GM21825 (cell line): ENCODE measurements at regions not wholly inside any gene's neighbourhood (a gene's known extent, or its start where the extent isn't known, plus 50 kb on each side); places are given as distances from the start of the nearest gene placed in this dataset.

Source experiments
- ATAC-seq: cut with Tn5 transposase; IDR thresholded peaks from one replicate; pipeline ENCODE4 v1.9.1; 2021; ENCODE audit warnings: mild to moderate bottlenecking, moderate library complexity; ENCODE audit not compliant: unreplicated experiment

DNA sequence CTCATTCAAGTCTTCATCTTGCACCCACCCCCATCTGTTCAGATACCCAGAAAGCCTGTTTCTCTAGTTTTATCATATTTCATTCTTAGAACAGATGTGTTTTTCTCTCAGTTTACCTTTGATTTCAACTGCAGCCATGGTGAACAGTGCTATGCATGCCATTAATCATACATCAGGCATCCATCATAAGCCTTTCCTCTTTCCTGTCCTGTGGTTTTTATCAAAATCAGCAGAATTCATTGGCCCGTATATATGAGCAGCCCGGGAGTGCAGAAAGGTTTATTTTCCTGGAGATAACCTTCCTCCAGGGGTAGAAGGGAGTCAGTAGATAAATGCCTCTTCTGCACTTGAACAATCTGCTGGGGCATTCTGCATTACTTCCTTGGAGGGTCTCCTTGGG, 65.7 kb downstream of the IL21 start:
- ATAC-seq: no peak

DNA sequence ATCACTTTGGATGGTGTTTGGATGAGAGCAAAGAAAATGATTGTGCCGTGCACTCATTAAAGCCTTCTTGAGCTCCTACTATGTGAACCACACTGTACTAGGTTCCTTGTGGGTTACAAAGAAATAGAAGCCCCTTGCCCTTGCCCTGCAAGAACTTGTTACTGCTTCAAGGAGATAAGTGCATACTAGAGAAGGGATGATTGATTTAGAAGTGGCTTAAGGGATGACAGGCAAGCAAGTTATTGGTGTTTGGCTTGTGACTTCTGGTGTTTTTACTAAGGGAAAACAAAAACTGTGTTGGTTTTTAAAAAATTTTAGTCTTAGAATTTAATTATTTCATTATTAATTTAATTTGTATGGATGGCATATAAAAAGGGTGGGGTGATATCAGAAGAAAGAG, 67.4 kb downstream of the IL21 start:
- ATAC-seq: no peak

DNA sequence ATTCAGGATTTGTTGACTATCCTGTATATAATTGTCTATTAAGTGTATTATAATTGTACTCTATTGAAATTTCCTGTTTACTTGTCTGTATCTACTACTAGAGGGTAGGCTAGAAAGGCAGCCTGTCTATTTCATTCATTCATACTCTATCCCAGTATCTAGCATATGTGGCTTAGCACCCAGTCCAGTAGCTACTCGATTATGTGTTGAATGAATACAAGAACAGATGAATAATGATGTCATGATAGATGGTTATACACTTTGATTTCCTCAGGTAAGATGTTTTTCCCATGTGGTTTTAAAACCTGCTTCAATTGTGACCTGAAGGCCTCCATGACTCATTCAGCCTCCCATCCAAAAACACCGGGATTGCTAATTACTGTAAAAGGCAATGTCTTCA, 68.0 kb downstream of the IL21 start:
- ATAC-seq: no peak

DNA sequence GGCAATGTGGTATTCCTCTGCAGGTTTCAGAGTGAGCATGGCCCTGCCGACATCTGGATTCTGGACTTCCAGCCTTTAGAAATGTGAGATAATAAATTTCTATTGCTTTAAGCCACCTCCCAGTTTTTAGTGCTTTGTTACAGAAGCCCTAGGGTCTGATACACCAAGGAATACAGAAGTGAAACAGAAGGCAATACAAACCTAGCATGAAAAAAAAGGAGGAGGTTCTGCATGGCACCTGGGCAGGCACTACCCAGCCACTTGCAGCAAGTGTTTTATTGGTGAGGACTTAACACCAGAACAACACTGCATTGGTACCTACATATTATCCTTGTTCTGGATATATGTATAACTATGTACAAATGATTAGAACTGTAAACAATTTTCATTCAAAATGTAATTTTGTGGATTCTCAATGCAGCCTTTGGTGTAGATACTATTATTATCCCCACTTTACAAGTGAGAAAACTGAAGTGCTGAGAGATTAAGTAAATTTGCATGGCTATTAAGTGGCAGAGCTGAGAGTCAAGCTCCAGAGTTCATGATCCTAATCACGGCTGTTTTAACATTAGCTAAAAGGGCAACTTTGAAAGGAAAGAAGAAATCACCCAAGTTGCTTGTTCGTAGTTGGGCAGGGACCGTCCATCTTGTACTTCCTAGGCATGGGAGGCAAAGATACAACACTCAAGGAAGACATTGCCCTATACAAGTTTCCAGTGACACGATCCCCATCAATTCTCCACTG, 71.8 kb downstream of the IL21 start:
- no peak for ATAC-seq

DNA sequence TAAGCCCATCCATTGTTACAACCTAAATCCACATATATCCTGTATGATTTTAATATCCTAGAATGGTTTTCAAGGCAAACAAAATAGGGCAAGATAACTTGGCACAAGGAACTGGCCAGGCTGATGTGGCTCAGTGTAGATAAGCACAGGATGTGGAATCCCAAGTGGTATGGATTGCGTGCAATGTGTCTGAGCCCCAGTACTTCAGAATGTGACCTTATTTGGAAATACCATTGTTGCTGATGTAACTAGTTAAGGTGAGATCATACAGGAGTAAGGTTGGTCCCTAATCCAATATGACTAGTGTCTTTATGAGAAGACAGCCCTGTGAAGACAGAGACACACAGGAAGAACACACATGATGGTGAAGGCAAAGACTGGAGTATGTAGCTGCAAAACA, 72.4 kb downstream of the IL21 start:
- no peak for ATAC-seq

DNA sequence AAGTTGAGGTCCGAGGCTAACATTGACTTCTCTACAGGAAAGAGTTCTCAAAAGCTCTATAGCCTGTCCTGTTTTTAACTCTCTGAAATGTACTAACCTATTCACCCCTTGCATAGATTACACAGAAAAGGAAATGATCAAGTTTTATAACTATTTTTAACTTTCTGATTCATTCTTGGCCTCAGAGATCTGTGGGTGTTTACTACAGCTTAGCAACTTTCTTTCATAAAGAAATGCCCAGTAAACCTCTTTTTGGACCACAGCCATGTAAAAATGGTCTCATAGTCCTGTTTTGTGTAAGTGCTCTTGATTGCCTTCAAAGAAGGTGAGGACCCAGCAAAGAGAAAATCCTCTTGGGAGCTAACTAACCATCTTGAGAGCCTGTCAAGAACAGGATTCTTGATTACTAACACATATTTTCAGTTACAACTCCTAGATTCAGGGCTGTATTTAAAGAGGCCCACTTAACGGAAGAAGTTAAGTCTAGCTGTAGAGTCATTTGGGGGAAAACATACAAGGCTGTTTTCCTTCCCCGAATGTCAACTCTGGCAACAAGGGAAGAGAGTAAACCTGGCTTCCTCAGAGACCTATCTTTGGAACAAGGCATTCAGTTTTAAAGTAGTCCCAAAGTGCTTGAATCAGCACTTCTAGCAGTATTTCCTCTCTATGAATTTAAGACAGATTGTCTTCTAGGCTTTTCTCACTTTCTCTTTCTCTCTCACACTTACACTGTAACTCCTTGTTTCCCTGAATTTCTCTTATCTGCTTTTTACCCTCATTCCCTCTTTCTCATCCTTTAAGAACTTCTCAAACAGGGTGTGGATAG, 78.2 kb downstream of the IL21 start:
- peak; percentile 86 for ATAC-seq

DNA sequence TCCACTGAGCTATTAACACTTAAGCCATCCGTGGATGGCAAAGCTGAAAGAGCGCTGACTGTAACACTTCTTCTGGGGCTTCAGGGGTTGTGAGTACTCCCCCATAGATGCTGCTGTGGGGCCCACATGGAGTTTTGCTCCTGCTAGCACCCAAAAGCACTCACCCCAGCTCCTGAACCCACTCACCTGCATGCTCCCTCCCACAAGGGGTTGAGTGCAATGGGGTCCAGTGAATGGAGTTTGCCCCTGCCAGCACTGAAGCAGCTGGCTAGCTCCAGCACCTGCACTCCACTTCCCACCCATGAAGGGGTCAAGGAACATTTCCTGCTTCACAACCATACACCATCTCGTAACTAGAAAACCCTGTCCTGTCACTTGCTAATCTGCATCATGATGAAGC, 78.9 kb downstream of the IL21 start:
- peak; percentile 26 for ATAC-seq

DNA sequence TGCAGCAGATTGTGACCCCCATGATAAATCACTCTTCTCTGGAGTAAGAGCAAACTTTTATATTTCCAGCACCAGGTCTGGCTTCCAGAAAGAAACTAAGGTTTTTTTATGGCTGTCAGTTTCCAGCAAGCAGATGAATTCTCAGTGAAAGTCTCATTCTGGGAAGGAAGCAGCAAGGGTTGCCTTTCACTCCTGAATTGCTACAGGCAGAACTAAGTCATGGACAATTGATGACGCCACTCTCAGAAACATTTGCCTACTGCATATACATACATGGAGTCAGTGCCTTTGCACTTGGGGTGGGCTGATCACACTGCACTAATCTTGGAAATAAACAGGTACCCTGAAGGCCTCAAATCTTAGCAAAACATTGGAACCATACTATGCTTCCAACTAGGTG, 80.0 kb downstream of the IL21 start:
- ATAC-seq: no peak

DNA sequence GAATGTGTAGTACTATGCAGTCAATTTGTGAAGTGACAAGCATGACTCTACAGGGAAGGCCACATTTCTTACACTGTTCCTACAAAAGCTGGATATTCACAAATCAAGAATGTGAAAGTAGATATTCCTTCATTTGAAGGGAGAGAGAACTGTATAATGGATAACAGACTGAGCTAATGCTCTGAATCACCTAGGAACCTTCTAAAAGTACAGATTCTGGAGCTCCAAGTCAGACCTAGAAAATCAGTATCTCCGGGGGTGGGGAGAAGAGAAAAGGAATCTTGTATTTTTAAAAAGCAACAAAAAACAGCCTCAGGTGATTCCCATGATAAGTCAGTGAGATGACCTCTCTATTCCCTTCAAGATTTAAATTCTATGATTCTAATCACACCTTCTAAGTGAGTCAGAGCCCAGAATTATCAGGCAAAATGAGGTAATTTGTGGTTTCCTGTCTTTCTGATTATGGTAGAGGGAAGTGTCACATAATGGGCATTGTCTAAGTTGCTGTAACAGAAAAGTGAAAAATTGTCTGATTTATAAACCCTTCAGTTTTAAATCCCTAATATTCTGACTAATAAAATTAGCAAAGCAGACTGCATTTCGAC, 80.9 kb downstream of the IL21 start:
- no peak for ATAC-seq

DNA sequence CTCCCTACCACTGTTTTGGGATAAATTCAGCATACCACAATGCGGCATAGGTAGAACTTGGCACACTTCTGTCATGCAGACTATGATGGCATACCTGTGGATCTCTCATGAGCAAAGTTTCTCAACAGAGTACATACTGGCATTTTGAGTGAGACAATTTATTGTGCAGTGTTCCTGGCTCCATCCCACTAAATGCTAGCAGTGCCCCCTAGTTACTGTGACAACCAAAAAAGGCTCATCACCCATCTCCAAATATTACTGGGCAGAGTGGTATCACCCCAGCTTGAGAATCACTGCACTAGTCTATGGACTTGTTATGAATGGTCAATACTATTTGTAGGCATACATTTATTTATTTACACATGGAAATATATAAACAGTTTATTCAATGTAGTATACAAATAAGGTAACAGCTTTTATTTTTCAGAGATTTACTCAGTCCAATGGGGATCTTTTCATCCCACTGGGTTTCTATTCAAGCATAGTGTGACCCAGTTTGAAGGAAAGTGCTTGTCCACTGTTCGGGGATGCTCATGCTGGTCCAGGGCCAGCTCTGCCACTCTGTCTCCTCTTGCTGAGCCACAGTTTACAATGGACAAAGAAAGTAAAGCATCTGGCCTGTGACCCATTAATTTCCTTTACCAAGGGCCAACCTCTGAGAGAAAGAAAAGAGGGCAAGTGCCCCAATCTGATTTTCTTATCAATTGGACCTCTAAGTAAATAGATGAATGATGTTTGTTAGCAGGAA, 81.0 kb upstream of the IL2 start:
- ATAC-seq: no peak

DNA sequence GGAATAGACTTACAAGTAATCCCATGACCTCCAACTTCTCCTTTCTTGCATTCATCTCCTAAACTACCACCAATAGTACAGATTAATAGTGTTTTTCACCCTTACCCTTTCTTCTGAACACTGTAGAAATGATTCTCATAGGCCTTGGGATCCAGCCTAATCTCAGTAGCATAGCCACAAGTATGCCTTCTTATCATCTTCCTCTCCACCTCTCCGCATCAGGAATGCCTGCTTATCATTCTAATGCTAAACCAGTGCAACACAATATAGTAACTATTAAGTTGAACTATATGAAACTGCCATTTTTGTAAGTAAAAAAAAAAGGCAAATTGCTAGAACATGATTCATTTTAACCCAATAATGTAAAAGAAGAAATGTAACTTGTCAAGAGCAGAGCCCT, 79.5 kb upstream of the IL2 start:
- no peak for ATAC-seq

DNA sequence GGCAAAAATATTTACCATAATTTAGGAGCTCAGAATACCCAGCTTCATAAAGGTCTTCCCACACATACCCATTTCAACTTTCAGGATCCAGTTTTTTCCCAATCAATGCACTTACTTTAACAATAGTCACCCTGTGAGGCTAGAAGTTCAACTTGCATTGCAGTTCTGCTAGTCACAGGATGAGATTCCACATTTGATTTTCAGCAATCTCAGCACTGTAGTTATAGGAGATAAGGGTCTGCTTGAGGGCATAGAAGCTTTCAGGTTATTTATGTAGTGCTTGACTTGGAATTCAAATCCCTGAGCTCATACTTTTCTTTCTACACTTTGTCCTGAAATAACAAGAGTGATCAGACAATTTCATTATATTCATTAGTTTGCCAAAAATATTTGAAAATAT, 78.3 kb upstream of the IL2 start:
- ATAC-seq: no peak

DNA sequence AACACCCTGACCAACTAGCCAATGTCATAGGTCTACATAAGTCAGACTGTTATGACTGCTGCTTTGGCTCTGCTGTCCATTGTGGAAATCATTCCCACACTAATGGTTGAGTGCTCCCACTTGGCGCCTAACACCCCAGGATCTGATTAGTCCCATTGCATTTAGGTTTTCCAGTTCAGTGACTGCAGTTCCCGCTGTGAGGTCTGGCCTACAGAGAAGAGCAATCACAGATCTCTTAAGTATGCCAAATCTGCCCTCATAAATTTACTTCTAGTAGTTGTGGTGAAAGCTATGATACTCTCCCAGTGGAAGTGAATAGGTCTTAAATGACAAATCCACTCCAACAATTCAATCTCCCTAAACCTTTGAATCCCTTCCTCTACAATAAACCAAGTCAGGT, 77.3 kb upstream of the IL2 start:
- ATAC-seq: no peak

DNA sequence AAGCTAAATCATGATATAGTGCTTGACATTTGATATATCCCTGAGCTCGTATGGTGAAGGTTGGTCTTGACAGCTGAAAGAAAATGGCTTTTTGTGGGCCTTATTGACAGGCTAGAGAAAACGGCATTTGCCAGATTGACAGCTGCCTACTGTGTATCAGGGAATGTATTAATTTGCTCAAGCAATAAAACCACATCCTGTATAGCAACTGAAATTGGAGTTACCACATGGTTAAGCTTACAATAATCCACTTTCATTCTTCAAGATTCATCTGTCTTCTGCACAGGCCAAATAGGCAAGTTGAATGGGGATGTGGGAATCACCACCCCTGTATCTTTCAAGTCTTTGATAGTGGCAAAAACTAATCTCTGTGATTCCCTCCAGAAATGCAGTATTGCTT, 76.2 kb upstream of the IL2 start:
- ATAC-seq: no peak

DNA sequence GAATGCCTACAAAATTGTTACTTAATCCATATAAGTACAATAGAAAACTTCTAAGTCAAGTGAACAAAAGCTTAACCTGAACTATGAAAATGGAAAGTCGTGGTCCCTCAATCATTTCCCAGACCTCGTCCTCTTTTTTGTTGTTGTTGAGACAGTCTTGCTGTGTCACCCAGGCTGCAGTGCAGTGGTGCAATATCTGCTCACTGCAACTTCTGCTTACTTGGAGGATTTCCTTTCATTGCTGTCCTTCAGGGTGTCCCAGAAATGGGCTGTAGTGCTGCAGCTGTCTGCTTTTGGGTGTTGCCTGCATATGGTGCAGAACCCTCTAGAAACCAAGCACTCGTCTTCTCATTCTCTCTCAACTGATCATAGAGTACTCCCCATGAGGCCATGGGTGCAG, 75.0 kb upstream of the IL2 start:
- no peak for ATAC-seq

DNA sequence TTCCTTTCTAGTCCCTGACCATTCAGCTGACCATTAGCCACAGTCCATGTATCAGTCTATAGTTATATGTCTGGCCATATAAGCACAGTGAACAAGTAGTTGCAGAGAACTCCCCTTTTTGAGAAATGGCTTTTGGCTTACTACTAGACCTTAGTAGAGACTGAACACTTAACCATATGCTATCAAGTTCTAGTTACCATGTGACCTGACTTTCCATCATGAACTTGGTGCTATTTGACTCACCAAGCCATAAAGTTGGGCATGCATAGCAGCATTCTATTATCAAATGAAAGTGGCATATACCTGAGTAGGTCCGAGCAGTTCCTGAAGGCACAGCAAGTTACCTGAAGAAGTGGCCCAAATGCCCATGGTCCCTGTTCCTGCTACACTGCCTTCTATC, 74.5 kb upstream of the IL2 start:
- no peak for ATAC-seq

DNA sequence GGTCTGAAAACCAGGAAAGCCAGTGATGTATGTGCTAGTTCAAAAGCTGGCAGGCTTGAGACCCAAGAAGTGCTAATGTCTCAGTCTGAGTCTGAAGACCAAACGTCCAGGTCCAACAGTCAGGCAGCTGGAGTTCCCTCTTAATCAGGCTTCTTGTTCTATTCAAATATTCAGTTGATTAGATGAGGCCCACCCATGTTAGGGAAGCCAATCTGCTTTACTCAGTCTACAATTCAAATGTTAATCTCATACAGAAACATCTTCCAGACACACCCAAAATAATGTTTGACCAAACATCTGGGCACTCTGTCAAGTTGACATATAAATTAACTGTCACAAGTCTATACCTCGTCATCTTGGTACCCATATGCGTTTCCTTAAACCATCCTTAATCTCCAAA, 72.4 kb upstream of the IL2 start:
- no peak for ATAC-seq

DNA sequence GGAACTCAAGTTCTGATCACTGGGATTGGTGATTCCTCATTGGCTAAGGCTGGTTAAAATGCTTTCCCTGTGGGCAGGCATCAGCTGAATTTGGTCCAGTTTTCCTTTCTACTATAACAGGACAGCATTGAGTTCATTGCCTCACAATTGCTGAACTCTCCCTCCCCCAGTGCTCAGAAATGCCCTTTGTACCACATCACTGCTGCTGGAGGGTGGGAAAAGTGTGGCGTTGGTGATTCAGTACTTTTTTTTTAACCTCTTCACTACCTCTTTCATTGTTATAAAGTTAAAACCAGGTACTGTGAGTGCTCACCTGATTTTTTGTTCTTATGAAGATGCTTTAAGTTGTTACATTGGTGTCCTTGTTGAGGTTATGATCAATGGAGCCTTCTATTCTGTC, 69.3 kb upstream of the IL2 start:
- ATAC-seq: no peak

DNA sequence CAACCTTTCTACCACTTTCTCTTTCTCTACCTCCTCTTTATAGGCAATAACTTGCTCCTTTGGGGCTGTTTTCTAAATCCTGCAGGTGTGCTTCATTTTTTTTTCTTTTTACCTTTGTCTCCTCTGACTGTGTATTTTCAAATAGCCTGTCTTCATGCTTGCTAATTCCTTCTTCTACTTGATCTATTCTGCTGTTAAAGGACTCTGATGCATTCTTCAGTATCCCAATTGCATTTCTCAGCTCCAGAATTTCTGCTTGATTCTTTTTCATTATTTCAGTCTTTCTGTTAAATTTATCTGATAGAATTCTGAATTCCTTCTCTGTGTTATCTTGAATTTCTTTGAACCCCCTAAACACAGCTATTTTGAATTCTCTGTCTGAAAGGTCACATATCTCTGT, 67.7 kb upstream of the IL2 start:
- no peak for ATAC-seq

DNA sequence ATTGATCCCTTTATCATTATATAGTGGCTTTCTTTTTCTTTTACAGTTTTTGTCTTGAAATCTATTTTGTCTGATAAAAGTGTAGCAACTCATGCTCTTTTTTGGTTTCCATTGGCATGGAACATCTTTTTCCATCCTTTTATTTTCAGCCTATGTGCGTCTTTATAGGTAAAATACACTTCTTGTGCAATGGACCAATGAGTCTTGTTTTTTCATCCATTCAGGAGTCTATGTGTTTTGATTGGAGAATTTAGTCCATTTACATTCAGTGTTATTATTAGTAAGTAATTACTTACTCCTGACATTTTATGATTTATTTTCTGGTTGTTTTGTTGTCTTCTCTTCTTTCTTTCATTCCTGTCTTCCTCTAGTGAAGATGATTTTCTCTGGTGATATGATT, 66.4 kb upstream of the IL2 start:
- ATAC-seq: no peak

DNA sequence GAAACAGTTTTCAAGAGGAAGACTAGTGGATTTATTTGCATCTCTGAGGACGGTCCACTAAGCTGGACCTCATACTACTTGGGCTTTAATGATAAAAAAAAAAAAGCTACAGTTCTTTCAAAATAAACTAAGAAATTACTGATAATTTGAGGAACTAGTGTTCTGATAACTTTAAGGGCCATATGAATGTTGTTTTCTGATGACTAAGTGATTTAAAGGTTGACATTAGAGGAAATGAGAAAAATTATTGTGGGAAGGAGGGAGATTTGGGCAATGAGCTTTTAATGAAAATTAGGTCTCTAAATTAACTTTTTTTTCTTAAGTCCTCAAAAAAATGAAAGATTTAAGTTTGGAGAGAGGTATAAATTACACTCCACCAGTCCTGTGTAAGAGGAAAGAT, 60.8 kb upstream of the IL2 start:
- ATAC-seq: no peak

DNA sequence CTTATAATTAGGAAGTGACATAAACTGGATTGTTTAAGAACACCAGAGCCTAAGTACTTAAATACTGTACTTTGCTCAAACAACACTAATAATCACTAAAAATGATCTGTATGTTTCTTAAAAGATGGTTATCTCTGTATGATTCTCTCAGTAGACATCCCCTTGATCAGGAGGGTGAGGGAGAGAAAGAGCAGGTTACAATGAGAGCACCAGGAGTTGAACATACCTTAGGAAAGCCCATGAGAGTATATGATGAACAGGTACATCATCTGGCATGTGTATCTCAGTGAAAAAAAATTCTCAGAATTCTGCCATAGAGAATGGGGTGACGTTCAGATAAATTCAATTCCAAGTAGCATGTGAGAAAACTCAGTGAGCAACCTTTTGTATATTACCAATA, 59.9 kb upstream of the IL2 start:
- ATAC-seq: no peak
